ENCODE measurements at regions not wholly inside any gene's neighbourhood (a gene's known extent, or its start where the extent isn't known, plus 50 kb on each side); places are given as distances from the start of the nearest gene placed in this dataset.

DNA sequence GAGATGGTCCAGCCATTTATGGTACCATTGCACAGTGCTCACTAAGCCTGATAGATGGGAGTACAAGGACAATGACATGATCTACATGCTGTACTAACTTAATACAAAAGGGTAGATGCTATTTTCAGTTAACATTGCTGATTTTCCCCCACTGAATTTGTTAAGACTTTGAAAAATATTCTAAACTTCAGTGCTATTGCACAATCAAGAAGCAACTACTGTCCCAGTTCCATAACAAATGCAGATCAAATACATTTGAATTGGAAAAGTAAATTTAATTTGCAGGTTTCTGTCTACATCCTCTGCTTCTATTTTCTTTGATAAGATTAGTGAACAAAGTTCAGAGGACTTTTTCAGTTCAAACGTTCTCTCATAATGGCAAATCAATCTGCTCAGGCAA, 366.8 kb upstream of the FGF13 start:
- Mint-ChIP-seq H3K27me3 (ENCODE audit: low read depth) (no peaks in the 10 kb centered on the region), H3K27ac (ENCODE audit: unreplicated experiment) (no peak overlapping the region), H3K4me1 (ENCODE audit: low read depth) (no peaks in the 10 kb centered on the region), H3K9me3 (ENCODE audit: low read depth) (peaks cover 4% of the 10 kb centered on the region), H3K4me3 (ENCODE audit: unreplicated experiment) (no peak overlapping the region), H3K36me3 (ENCODE audit: low read depth) (no peaks in the 10 kb centered on the region)
- DNase-seq (ENCODE audit: low spot score), result no peak
- TF ChIP-seq, protein P1, sequence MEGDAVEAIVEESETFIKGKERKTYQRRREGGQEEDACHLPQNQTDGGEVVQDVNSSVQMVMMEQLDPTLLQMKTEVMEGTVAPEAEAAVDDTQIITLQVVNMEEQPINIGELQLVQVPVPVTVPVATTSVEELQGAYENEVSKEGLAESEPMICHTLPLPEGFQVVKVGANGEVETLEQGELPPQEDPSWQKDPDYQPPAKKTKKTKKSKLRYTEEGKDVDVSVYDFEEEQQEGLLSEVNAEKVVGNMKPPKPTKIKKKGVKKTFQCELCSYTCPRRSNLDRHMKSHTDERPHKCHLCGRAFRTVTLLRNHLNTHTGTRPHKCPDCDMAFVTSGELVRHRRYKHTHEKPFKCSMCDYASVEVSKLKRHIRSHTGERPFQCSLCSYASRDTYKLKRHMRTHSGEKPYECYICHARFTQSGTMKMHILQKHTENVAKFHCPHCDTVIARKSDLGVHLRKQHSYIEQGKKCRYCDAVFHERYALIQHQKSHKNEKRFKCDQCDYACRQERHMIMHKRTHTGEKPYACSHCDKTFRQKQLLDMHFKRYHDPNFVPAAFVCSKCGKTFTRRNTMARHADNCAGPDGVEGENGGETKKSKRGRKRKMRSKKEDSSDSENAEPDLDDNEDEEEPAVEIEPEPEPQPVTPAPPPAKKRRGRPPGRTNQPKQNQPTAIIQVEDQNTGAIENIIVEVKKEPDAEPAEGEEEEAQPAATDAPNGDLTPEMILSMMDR (IDR thresholded peaks at IDR 0.05), result no peak

DNA sequence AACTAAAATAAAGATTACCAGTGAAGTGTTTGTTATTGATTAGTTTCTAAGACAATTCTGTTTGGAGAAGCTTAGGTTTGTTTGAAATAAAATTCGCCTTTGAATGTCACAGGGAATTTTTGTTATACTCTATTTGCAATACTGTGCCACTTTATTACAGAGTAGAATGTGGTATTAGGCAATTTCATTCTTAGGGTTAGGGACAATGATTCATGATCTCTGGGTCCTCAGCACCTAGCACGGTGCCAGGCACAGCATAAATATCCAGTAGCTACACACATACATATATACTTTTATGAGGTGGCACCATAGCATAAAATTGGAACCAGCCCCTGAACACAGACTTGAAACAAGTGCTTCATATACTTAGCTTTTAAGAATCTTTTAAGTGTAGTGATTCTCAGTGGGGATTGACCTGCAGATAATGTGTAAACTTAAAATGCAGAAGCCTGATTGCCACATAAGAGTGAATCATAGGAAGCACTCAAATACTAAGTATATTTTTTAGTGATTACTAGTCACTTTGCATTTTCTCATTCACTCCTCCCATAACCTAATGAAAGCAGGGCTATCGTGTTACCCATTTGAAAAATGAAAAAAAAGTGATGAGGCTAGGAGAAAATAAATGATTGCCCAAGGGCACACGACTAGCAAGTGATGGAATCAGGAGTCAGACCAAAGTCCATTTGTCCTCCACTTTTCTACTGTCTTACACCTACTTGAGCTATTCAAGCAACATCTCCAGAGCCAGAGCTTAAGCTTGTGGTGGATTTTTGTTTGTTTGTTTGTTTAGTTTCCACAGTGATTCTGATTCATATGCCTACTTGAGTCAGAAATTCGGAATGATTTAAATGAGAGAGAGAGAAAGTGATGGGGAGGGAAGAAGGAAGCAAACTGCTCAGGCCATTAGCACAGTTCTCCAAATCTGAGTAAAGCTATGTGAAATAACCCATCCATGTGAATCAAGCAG, 366.0 kb upstream of the FGF13 start:
- Mint-ChIP-seq H3K4me1 (ENCODE audit: low read depth) (no peaks in the 10 kb centered on the region), H3K27ac (ENCODE audit: unreplicated experiment) (no peak overlapping the region), H3K9me3 (ENCODE audit: low read depth) (peaks cover 4% of the 10 kb centered on the region), H3K36me3 (ENCODE audit: low read depth) (no peaks in the 10 kb centered on the region), H3K27me3 (ENCODE audit: low read depth) (no peaks in the 10 kb centered on the region), H3K4me3 (ENCODE audit: unreplicated experiment) (no peak overlapping the region)
- DNase-seq (ENCODE audit: low spot score), result no peak
- TF ChIP-seq, protein P1 (IDR thresholded peaks at IDR 0.05), result no peak

DNA sequence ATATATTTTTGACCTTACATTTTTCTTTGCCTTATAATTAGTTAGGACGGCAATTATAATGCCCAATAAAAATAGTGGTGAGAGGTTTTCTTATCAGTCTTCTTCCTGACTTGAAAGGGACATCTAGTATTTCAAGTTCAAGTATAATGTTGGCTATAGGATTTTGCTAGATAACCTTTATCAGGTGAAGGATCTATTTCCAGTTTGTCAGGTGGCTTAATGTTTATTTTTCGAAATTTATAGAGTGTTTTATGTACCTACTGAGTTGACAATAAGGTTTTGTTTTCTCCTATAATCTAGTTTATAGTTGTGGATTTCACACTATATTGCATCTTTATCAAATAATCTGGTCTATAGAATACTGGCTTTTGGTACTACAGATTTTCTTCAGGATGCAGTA, 351.8 kb upstream of the FGF13 start:
- H3K4me1 Mint-ChIP-seq (ENCODE audit: low read depth), result no peaks in the 10 kb centered on the region
- peaks cover 26% of the 10 kb centered on the region for H3K9me3 Mint-ChIP-seq (ENCODE audit: low read depth)
- H3K27me3 Mint-ChIP-seq (ENCODE audit: low read depth), result no peaks in the 10 kb centered on the region
- no peak overlapping the region for H3K4me3 Mint-ChIP-seq (ENCODE audit: unreplicated experiment)
- DNase-seq (ENCODE audit: low spot score), result no peak
- no peak overlapping the region for H3K27ac Mint-ChIP-seq (ENCODE audit: unreplicated experiment)
- TF ChIP-seq, protein P1 (IDR thresholded peaks at IDR 0.05), result no peak
- H3K36me3 Mint-ChIP-seq (ENCODE audit: low read depth), result no peaks in the 10 kb centered on the region

DNA sequence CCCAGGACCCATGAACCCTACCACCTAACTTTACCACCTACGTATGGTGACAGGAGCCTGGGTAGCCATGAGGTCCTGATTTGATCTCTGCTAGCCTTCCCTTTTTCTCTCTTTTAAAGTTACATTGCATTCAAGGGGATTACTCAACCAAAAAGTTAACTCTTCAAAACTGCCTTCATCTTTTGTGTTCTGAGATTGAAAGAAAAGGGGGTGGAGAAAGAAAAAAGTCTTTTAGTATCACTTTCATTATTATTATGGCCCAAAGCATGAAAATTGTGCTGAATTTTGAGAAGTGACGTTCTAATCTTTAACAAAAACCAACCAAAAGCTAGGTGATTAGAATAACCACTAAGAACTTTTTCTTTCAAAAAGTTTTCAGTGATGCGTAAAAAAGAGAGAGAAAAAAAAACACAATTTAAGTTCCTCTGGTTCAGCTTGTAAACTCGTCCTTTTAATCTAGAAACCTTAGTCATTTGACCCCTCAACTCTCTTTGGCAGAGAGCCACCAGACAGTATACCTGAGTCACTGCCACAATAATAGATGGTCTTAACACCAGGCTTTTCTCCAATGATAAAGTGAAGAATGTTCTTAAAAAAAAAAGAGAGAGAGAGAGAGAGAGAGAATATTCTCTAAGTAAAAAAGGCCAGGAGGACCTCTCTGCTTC, 347.4 kb upstream of the FGF13 start:
- TF ChIP-seq, protein P1 (IDR thresholded peaks at IDR 0.05), result no peak
- H3K36me3 Mint-ChIP-seq (ENCODE audit: low read depth), result no peaks in the 10 kb centered on the region
- no peaks in the 10 kb centered on the region for H3K4me1 Mint-ChIP-seq (ENCODE audit: low read depth)
- peaks cover 9% of the 10 kb centered on the region for H3K9me3 Mint-ChIP-seq (ENCODE audit: low read depth)
- H3K27me3 Mint-ChIP-seq (ENCODE audit: low read depth), result no peaks in the 10 kb centered on the region
- no peak overlapping the region for H3K27ac Mint-ChIP-seq (ENCODE audit: unreplicated experiment)
- no peak overlapping the region for H3K4me3 Mint-ChIP-seq (ENCODE audit: unreplicated experiment)
- no peak for DNase-seq (ENCODE audit: low spot score)

DNA sequence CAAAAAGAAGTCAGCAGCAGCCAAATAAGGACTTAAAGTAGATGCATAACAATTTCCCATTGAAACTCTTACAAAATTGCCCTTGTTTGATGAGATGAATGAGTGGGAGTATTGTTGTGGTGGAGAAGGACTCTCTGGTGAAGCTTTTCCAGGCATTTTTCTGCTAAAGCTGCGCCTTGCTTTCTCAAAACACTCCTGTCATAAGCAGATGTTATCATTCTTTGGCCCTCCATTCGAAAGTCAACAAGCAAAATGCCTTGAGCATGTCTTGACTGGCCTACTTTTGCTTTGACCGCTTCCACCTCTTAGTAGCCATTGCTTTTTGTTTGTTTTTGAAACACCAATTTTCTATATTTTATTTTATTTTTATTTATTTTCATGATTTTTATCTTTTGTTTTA, 340.9 kb upstream of the FGF13 start:
- Mint-ChIP-seq H3K27ac (ENCODE audit: unreplicated experiment) (no peak overlapping the region), H3K4me3 (ENCODE audit: unreplicated experiment) (no peak overlapping the region), H3K9me3 (ENCODE audit: low read depth) (peaks cover 34% of the 10 kb centered on the region), H3K27me3 (ENCODE audit: low read depth) (no peaks in the 10 kb centered on the region), H3K4me1 (ENCODE audit: low read depth) (no peaks in the 10 kb centered on the region), H3K36me3 (ENCODE audit: low read depth) (no peaks in the 10 kb centered on the region)
- no peak for DNase-seq (ENCODE audit: low spot score)
- TF ChIP-seq, protein P1 (IDR thresholded peaks at IDR 0.05), result no peak
